KMS-11 (cell line): ENCODE measurements at regions not wholly inside any gene's neighbourhood (a gene's known extent, or its start where the extent isn't known, plus 50 kb on each side); places are given as distances from the start of the nearest gene placed in this dataset.

Experiments
- H2AFZ ChIP-seq: fragments of 200-600 bp; sonication (generic); 2 replicates; pipeline ENCODE4 v1.6.1; 2016; ENCODE audit warnings: antibody characterized with exemption, mixed run types, low read depth
- H3K27ac ChIP-seq: fragments of 200-600 bp; sonication (generic); 2 replicates; pipeline ENCODE4 v1.6.1; 2016; ENCODE audit warnings: mild to moderate bottlenecking, mixed run types
- H3K27me3 ChIP-seq: fragments of 200-600 bp; sonication (generic); 2 replicates; pipeline ENCODE4 v1.6.1; 2017; ENCODE audit warnings: mild to moderate bottlenecking, low read depth, mixed run types, moderate library complexity; ENCODE audit not compliant: insufficient read depth
- H3K36me3 ChIP-seq: fragments of 200-600 bp; sonication (generic); 2 replicates; pipeline ENCODE4 v1.6.1; 2017; ENCODE audit warnings: mild to moderate bottlenecking, mixed run types; ENCODE audit not compliant: insufficient read depth
- H3K4me1 ChIP-seq: fragments of 200-600 bp; sonication (generic); 2 replicates; pipeline ENCODE4 v1.6.1; 2016; ENCODE audit warnings: mild to moderate bottlenecking, low read depth, mixed run types; ENCODE audit not compliant: poor library complexity, severe bottlenecking
- H3K4me2 ChIP-seq: fragments of 200-600 bp; sonication (generic); 2 replicates; pipeline ENCODE4 v1.7.0; 2016; ENCODE audit warnings: mild to moderate bottlenecking, mixed run types
- H3K4me3 ChIP-seq: fragments of 200-600 bp; sonication (generic); IDR thresholded peaks from 2 replicates; pipeline ENCODE4 v1.6.1; 2017; ENCODE audit warnings: low read depth, low read length, mixed read lengths; ENCODE audit not compliant: insufficient read depth
- H3K79me2 ChIP-seq: fragments of 200-600 bp; sonication (generic); 2 replicates; pipeline ENCODE4 v1.6.1; 2016; ENCODE audit warnings: low read depth, mixed run types; ENCODE audit not compliant: insufficient read depth
- H3K9ac ChIP-seq: fragments of 200-600 bp; sonication (generic); 2 replicates; pipeline ENCODE4 v1.6.1; 2016; ENCODE audit warnings: mild to moderate bottlenecking, mixed run types
- H4K20me1 ChIP-seq: fragments of 200-600 bp; sonication (generic); 2 replicates; pipeline ENCODE4 v1.6.1; 2016; ENCODE audit warnings: mild to moderate bottlenecking, mixed run types; ENCODE audit not compliant: insufficient read depth
- TF ChIP-seq, protein P1 (sequence below): fragments of 200-600 bp; sonication (generic); conservative IDR thresholded peaks from 2 replicates; pipeline ENCODE4 v1.6.1; 2017; ENCODE audit warnings: low read depth, mild to moderate bottlenecking, antibody characterized with exemption, low read length, moderate library complexity, mixed read lengths

DNA sequence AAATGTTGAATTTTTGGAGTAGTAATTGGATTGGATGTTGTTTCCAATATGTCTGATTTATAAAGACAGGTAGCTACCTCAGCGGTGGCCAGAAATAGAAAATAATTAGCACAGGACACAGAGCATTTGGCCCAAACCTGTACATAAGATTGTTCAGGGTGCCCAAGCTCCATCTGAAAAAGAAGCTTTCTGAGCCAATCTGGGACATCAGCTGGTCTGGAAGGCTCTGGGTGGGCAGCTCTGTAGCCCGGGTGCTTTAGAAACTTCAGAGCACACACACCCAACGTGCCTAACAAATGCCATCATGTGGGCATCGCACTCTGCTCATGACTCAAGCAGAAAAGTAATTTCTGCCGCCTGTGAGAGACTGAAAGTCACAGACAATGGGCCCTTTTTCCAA is 460.7 kb downstream of the ICE1 start:
- H3K4me2 ChIP-seq: no peak overlapping the region
- no peaks in the 10 kb centered on the region for H4K20me1 ChIP-seq
- H3K27me3 ChIP-seq: no peaks in the 10 kb centered on the region
- no peaks in the 10 kb centered on the region for H3K36me3 ChIP-seq
- no peak overlapping the region for H2AFZ ChIP-seq
- TF ChIP-seq, protein P1, sequence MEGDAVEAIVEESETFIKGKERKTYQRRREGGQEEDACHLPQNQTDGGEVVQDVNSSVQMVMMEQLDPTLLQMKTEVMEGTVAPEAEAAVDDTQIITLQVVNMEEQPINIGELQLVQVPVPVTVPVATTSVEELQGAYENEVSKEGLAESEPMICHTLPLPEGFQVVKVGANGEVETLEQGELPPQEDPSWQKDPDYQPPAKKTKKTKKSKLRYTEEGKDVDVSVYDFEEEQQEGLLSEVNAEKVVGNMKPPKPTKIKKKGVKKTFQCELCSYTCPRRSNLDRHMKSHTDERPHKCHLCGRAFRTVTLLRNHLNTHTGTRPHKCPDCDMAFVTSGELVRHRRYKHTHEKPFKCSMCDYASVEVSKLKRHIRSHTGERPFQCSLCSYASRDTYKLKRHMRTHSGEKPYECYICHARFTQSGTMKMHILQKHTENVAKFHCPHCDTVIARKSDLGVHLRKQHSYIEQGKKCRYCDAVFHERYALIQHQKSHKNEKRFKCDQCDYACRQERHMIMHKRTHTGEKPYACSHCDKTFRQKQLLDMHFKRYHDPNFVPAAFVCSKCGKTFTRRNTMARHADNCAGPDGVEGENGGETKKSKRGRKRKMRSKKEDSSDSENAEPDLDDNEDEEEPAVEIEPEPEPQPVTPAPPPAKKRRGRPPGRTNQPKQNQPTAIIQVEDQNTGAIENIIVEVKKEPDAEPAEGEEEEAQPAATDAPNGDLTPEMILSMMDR: no peak
- H3K4me1 ChIP-seq: no peaks in the 10 kb centered on the region
- no peaks in the 10 kb centered on the region for H3K79me2 ChIP-seq
- H3K9ac ChIP-seq: no peak overlapping the region
- no peak overlapping the region for H3K27ac ChIP-seq
- no peak overlapping the region for H3K4me3 ChIP-seq

DNA sequence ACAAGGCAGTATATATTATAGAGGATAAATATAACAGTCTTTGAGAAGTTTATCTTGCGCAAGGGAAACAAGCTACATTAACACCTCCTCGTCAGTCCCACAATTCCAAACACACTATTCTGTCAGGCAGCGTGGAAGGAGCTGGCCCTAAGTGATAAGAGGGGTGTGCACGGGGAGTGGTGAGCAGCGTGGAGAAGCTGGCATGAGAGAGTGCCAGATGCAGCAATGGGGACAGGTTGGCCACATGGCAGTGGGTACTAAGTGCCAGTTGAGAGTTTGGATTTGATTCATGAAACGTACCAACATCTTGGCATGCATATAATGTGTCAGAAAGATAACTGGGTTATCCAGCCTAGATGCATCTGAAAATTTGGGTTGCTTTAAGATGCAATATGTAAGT is 460.2 kb downstream of the ICE1 start:
- H3K4me3 ChIP-seq: no peak overlapping the region
- no peak overlapping the region for H3K27ac ChIP-seq
- TF ChIP-seq, protein P1: no peak
- H3K4me1 ChIP-seq: no peaks in the 10 kb centered on the region
- no peak overlapping the region for H3K4me2 ChIP-seq
- H3K79me2 ChIP-seq: no peaks in the 10 kb centered on the region
- H2AFZ ChIP-seq: no peak overlapping the region
- no peaks in the 10 kb centered on the region for H4K20me1 ChIP-seq
- no peaks in the 10 kb centered on the region for H3K36me3 ChIP-seq
- no peak overlapping the region for H3K9ac ChIP-seq
- H3K27me3 ChIP-seq: no peaks in the 10 kb centered on the region

DNA sequence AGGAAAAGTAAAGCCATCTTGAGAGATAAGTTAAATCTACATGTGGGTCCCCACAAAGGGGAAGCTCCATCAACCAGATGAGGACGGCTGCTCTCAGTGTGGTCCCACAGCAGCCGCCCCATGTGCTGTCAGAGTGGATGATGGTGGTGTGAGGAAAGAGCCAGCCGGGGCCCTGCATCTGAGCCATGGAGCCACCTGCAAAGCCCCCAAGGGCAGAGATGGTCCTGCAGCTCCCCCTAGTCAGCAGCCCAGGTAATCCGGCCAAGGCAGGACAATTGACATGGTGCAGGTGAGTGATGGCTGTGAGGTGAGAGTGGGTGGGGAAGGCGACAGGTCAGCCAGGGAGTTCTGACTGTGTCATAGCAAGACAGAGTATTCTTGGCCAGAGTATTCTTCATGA is 458.8 kb downstream of the ICE1 start:
- Histone ChIP-seq H3K36me3 (no peaks in the 10 kb centered on the region), H3K27me3 (no peaks in the 10 kb centered on the region), H3K27ac (no peak overlapping the region), H2AFZ (no peak overlapping the region), H3K9ac (no peak overlapping the region), H3K4me2 (no peak overlapping the region), H3K4me1 (no peaks in the 10 kb centered on the region), H3K4me3 (no peak overlapping the region), H4K20me1 (no peaks in the 10 kb centered on the region), H3K79me2 (no peaks in the 10 kb centered on the region)
- TF ChIP-seq, protein P1: no peak

DNA sequence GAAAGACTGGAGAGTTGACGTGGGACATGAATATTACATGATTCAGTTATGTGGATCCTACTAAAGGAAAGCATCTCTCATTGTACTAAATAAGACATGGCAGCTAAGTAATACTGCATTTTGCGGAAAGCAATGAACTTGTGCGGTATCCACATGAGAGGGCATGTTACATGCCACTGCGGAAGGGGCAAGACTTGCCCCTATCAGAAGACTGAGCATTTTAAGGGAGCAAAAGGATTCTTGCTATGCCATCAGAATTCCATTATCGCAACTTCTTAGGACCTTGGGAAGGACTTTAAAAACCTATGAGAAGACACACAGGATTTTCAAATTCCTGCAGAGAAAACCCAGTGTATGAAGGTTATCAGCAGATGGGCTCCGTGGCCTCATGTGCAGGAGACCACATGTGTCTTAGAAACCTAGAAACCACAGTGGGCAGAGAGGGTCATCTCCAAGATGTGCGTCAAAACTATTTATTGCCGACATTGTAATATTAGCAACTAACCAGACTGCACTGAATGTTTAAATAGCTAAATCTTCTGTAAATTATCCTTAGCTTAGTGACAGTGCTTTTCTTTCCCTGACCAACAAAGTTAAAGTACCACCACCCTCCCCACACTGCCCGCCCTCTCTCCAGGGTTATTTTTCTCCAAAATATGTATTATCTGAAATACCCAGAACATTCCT is 457.7 kb downstream of the ICE1 start:
- H3K4me3 ChIP-seq: no peak overlapping the region

More for the DNA sequence above, 457.7 kb downstream of the ICE1 start:
- H3K79me2 ChIP-seq: no peaks in the 10 kb centered on the region
- no peaks in the 10 kb centered on the region for H3K27me3 ChIP-seq
- H3K36me3 ChIP-seq: no peaks in the 10 kb centered on the region
- no peak overlapping the region for H3K4me2 ChIP-seq
- no peak overlapping the region for H3K9ac ChIP-seq
- TF ChIP-seq, protein P1: no peak
- no peaks in the 10 kb centered on the region for H4K20me1 ChIP-seq
- H2AFZ ChIP-seq: no peak overlapping the region
- no peak overlapping the region for H3K27ac ChIP-seq
- H3K4me1 ChIP-seq: no peaks in the 10 kb centered on the region
